ENCODE measurements at regions not wholly inside any gene's neighbourhood (a gene's known extent, or its start where the extent isn't known, plus 50 kb on each side); places are given as distances from the start of the nearest gene placed in this dataset.

DNA sequence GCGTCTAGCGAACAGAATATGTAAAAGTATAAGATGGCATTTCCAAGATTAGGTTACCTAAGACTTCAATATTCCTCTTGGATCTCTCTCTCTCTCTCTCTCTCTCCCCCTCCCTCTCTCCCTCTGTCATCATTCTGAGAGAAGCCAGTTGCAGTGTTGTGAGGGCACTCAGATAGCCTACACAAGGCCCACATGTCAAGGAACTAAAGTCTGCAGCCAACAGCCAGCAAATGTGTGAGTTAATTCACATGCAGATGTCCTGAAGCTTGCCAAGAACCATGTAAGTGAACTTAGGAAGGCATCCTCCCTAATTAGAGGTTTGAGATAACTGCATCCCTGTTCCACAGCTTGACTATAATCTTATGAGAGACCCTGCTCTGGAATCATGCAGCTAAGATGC, 822.9 kb upstream of the PRR20A start:
- DNase-seq: no peak
- intact Hi-C loops (cut with DNase I): no loop called here
- ATAC-seq: no peak
- no peaks in the 10 kb centered on the region for H3K9me3 ChIP-seq
- no peaks in the 10 kb centered on the region for H3K27me3 ChIP-seq
- no peaks in the 10 kb centered on the region for H3K4me1 ChIP-seq
- no peak overlapping the region for H3K27ac ChIP-seq
- 85 to 89% (median 89%) methylated on average over 2 of the region's 2 CpGs for WGBS, 4 donors
- no peaks in the 10 kb centered on the region for H3K36me3 ChIP-seq
- TF ChIP-seq CTCF (IDR thresholded peaks at IDR 0.05) (no peak), POLR2A (IDR thresholded peaks at IDR 0.05) (no peak)
- H3K4me3 ChIP-seq: no peak overlapping the region

DNA sequence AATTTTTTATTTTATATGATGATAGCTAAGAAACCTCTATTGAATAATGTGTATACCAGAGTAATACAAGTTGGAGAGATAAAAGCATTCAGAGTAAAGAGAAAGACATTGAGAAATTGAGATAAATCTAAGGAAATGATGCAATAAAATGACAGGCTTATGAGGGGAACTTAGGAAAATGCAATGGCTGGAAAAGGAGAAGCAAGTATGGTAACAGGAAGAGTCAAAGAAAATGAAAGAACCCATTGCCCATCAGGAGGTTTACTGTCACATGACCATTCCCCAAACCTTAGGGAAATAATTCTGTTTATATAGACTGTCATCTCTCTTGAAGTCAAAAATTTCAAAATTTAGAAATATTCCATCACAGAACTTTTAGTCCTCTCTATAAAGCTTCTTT, 808.0 kb upstream of the PRR20A start:
- DNase-seq (no peak), ATAC-seq (no peak)
- intact Hi-C loops (cut with DNase I): no loop called here
- Histone ChIP-seq H3K27ac (no peak overlapping the region), H3K36me3 (no peaks in the 10 kb centered on the region), H3K9me3 (no peaks in the 10 kb centered on the region), H3K4me1 (no peaks in the 10 kb centered on the region), H3K27me3 (no peaks in the 10 kb centered on the region), H3K4me3 (no peak overlapping the region)
- TF ChIP-seq POLR2A (IDR thresholded peaks at IDR 0.05): no peak
- TF ChIP-seq CTCF (IDR thresholded peaks at IDR 0.05): no peak

DNA sequence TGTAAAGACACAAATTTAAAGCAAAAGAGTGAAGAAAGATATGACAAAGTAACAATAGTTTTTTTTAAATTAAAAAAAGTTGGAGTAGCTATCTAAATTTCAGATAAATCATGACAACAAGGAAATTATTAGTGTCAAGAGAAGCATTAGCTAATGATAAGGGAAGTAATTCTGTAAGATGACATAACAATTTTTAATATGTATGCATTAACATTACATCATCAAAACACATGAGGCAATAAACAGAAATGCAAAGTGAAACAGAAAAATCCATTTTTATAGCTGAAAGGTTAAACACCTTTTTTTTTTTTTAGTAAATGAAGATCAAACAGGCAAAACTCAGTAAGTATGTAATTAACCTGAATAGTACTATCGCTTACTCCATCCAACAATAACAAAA, 804.9 kb upstream of the PRR20A start:
- Histone ChIP-seq H3K27ac (no peak overlapping the region), H3K36me3 (no peaks in the 10 kb centered on the region), H3K4me3 (no peak overlapping the region), H3K4me1 (no peaks in the 10 kb centered on the region), H3K9me3 (peaks cover 0 to 9% (median 0%) of the 10 kb centered on the region in 12 donors), H3K27me3 (no peaks in the 10 kb centered on the region)
- TF ChIP-seq CTCF (IDR thresholded peaks at IDR 0.05) (no peak), POLR2A (IDR thresholded peaks at IDR 0.05) (no peak)
- ATAC-seq (no peak), DNase-seq (no peak)
- intact Hi-C loops (cut with DNase I): no loop called here
- WGBS, 4 donors: 87 to 98% (median 94%) methylated on average over 1 of the region's 1 CpG

DNA sequence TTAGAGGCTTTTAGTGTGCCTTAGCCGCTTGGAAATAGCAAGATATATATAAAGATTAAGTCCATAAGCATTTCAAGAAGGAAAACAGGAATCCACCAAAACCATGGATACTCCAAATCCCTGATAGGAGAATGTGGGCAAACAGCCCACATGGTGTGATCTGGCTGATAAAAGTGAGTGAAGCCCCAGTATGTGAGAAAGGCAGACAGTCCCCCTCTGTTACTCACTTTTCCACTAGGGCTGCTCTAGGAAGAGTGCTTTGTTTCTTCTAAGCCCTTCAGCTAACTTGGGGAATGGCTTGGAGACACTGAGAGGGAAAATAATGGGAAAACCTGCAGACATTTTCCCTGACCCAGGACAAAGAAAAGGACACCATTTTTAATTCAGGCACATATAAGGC, 802.3 kb upstream of the PRR20A start:
- H3K27me3 ChIP-seq: no peaks in the 10 kb centered on the region
- TF ChIP-seq POLR2A (IDR thresholded peaks at IDR 0.05) (no peak), CTCF (IDR thresholded peaks at IDR 0.05) (no peak)
- peaks cover 0 to 10% (median 0%) of the 10 kb centered on the region in 12 donors for H3K9me3 ChIP-seq
- no peak overlapping the region for H3K27ac ChIP-seq
- intact Hi-C loops (cut with DNase I): no loop called here
- no peak overlapping the region for H3K4me3 ChIP-seq
- ATAC-seq (no peak), DNase-seq (no peak)
- H3K4me1 ChIP-seq: no peaks in the 10 kb centered on the region
- WGBS, 4 donors: 46 to 61% (median 53%) methylated on average over 1 of the region's 1 CpG
- H3K36me3 ChIP-seq: no peaks in the 10 kb centered on the region

All from heart left ventricle (tissue), 16 donors.